SK-N-SH (cell line): ENCODE measurements at regions not wholly inside any gene's neighbourhood (a gene's known extent, or its start where the extent isn't known, plus 50 kb on each side); places are given as distances from the start of the nearest gene placed in this dataset.

ENCODE experiments used
- EP300 ChIP-seq, 2 experiments: IDR thresholded peaks; 2 replicates each; pipeline versions ENCODE4 v1.4.0 to v1.6.1; 2012; ENCODE audit warnings: borderline replicate concordance in 1 of 2, low read depth in 1 of 2, low read length in 1 of 2
- EZH2phosphoT487 ChIP-seq: fragments of 200-600 bp; sonication (generic); IDR thresholded peaks from 2 replicates; pipeline ENCODE4 v1.6.1; 2017; ENCODE audit warnings: low read depth, mixed run types, mild to moderate bottlenecking, antibody characterized with exemption, moderate library complexity, borderline replicate concordance
- MXI1 ChIP-seq: IDR thresholded peaks from 2 replicates; pipeline ENCODE4 v1.6.1; 2012; ENCODE audit warnings: mild to moderate bottlenecking, low read depth, low read length, improper control_type of control experiment
- POLR2AphosphoS5 ChIP-seq: IDR thresholded peaks from 2 replicates; pipeline ENCODE4 v1.6.1; 2012; ENCODE audit warnings: low read depth, low read length
- REST ChIP-seq: IDR thresholded peaks from 2 replicates; pipeline ENCODE4 v1.6.1; 2012; ENCODE audit warnings: mild to moderate bottlenecking, low read depth, low read length, moderate library complexity
- SIN3A ChIP-seq: IDR thresholded peaks from 2 replicates; pipeline ENCODE4 v1.6.1; 2012; ENCODE audit warnings: low read depth, mild to moderate bottlenecking, low read length, moderate library complexity, borderline replicate concordance
- TF ChIP-seq, protein P1 (sequence below): fragments of 200-600 bp; sonication (generic); IDR thresholded peaks from 2 replicates; pipeline ENCODE4 v1.6.1; 2017; ENCODE audit warnings: antibody characterized with exemption, mild to moderate bottlenecking, moderate library complexity

GRCh38 chr6:92174398-92175073 lies 1244.8 kb downstream of the EPHA7 start:
- no peak for TF ChIP-seq MXI1
- no peak for TF ChIP-seq POLR2AphosphoS5
- TF ChIP-seq EP300 (IDR thresholded peaks at IDR 0.05; ENCODE audit: borderline replicate concordance in 1 of 2, low read depth in 1 of 2, low read length in 1 of 2): no peak
- TF ChIP-seq REST: no peak
- TF ChIP-seq, protein P1, sequence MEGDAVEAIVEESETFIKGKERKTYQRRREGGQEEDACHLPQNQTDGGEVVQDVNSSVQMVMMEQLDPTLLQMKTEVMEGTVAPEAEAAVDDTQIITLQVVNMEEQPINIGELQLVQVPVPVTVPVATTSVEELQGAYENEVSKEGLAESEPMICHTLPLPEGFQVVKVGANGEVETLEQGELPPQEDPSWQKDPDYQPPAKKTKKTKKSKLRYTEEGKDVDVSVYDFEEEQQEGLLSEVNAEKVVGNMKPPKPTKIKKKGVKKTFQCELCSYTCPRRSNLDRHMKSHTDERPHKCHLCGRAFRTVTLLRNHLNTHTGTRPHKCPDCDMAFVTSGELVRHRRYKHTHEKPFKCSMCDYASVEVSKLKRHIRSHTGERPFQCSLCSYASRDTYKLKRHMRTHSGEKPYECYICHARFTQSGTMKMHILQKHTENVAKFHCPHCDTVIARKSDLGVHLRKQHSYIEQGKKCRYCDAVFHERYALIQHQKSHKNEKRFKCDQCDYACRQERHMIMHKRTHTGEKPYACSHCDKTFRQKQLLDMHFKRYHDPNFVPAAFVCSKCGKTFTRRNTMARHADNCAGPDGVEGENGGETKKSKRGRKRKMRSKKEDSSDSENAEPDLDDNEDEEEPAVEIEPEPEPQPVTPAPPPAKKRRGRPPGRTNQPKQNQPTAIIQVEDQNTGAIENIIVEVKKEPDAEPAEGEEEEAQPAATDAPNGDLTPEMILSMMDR: no peak
- TF ChIP-seq SIN3A: no peak
- TF ChIP-seq EZH2phosphoT487: no peak
